ENCODE measurements at regions not wholly inside any gene's neighbourhood (a gene's known extent, or its start where the extent isn't known, plus 50 kb on each side); places are given as distances from the start of the nearest gene placed in this dataset.

DNA sequence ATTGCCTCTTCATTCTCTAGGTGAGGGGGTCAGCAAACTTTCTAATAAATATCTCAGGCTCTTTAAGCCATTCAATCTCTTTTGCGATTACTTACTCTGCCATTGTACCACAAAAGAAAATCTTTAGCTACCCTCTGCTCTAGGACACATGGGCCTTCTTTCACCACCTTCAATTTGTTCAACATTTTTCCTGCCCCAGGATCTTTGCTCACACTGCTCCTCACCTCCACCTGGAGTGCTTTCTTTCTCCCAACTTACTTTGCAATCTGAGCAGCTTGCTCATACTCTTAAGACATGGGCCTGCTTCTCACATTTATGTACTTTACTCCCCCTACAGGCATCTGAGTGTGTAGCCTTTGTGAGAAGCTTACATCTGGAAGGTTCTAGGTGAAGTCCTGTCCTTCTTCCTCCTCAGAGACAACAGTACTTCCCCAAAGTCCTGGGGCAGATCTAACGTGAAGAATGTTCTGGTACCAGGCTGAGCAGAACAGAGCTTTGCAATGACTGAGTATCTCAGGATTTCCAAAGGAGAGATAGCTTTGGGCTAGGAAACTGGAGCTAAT, 55.0 kb upstream of the PRDM5 start:
- Histone ChIP-seq H3K9ac (no peak overlapping the region), H3K4me1 (ENCODE audit: low read depth, poor library complexity, severe bottlenecking) (peaks cover 21% of the 10 kb centered on the region), H3K27me3 (ENCODE audit: insufficient read depth, low read depth) (no peaks in the 10 kb centered on the region), H2AFZ (ENCODE audit: low read depth) (peak overlapping the region; percentile 51; the same call in 1 of the 2 replicates), H3K36me3 (ENCODE audit: insufficient read depth) (no peaks in the 10 kb centered on the region), H4K20me1 (ENCODE audit: insufficient read depth) (no peaks in the 10 kb centered on the region), H3K4me3 (IDR thresholded peaks at IDR 0.05; ENCODE audit: insufficient read depth, low read depth, low read length) (no peak overlapping the region), H3K4me2 (no peak overlapping the region), H3K27ac (no peak overlapping the region), H3K79me2 (ENCODE audit: insufficient read depth, low read depth) (no peaks in the 10 kb centered on the region)
- TF ChIP-seq, protein P1, sequence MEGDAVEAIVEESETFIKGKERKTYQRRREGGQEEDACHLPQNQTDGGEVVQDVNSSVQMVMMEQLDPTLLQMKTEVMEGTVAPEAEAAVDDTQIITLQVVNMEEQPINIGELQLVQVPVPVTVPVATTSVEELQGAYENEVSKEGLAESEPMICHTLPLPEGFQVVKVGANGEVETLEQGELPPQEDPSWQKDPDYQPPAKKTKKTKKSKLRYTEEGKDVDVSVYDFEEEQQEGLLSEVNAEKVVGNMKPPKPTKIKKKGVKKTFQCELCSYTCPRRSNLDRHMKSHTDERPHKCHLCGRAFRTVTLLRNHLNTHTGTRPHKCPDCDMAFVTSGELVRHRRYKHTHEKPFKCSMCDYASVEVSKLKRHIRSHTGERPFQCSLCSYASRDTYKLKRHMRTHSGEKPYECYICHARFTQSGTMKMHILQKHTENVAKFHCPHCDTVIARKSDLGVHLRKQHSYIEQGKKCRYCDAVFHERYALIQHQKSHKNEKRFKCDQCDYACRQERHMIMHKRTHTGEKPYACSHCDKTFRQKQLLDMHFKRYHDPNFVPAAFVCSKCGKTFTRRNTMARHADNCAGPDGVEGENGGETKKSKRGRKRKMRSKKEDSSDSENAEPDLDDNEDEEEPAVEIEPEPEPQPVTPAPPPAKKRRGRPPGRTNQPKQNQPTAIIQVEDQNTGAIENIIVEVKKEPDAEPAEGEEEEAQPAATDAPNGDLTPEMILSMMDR (conservative IDR thresholded peaks at IDR 0.05; ENCODE audit: low read depth, low read length), result peak; percentile 83

DNA sequence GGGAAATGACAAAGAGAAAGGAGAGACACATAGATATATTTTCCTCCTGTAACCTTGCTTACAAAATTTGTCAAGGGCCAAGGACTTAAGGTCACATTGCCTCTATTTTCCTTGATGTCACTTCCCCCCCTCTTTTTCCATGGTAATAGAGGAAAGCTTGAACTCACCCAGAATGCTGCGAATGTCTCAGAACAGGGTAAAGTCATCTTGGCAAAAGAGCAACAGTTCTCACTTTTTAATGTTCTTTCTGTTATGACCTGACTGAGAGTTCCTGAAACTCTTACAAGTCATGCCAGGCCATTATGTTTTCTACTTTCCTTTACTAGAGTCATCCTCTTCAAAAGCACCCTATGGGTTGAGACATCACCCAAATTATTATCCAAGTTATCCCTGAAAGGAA, 50.7 kb upstream of the PRDM5 start:
- Histone ChIP-seq H3K4me3 (IDR thresholded peaks at IDR 0.05; ENCODE audit: insufficient read depth, low read depth, low read length) (no peak overlapping the region), H4K20me1 (ENCODE audit: insufficient read depth) (no peaks in the 10 kb centered on the region), H3K36me3 (ENCODE audit: insufficient read depth) (no peaks in the 10 kb centered on the region), H3K27ac (no peak overlapping the region), H3K79me2 (ENCODE audit: insufficient read depth, low read depth) (no peaks in the 10 kb centered on the region), H3K4me1 (ENCODE audit: low read depth, poor library complexity, severe bottlenecking) (peaks cover 21% of the 10 kb centered on the region), H3K4me2 (no peak overlapping the region), H3K27me3 (ENCODE audit: insufficient read depth, low read depth) (no peaks in the 10 kb centered on the region), H2AFZ (ENCODE audit: low read depth) (no peak overlapping the region), H3K9ac (no peak overlapping the region)
- TF ChIP-seq, protein P1 (conservative IDR thresholded peaks at IDR 0.05; ENCODE audit: low read depth, low read length), result no peak
